ENCODE measurements at regions not wholly inside any gene's neighbourhood (a gene's known extent, or its start where the extent isn't known, plus 50 kb on each side); places are given as distances from the start of the nearest gene placed in this dataset.

GRCh38 chr2:220191737-220192136, 564.3 kb downstream of the SLC4A3 start:
- Histone ChIP-seq H3K4me2 (ENCODE audit: low read depth, low read length) (no peak overlapping the region), H4K20me1 (ENCODE audit: insufficient read depth, low read length) (no peaks in the 10 kb centered on the region), H3K4me1 (ENCODE audit: insufficient read depth, low read length) (no peaks in the 10 kb centered on the region), H3K9me3 (ENCODE audit: low read length) (peaks cover 8% of the 10 kb centered on the region), H2AFZ (ENCODE audit: low read length) (no peak overlapping the region), H3K4me3 (replicated peaks in 1 of 3; ENCODE audit: insufficient read depth in 1 of 3, low read depth in 2 of 3, low read length in 3 of 3) (no peak overlapping the region), H3K36me3 (replicated peaks in 1 of 2; ENCODE audit: control insufficient read depth in 1 of 2, insufficient read depth in 2 of 2, low read length in 2 of 2) (no peaks in the 10 kb centered on the region), H3K27me3 (ENCODE audit: control insufficient read depth in 1 of 2, insufficient read depth in 2 of 2, low read length in 2 of 2) (no peaks in the 10 kb centered on the region), H3K9ac (ENCODE audit: insufficient read depth, low read depth, low read length) (no peak overlapping the region), H3K79me2 (ENCODE audit: insufficient read depth, low read length) (no peaks in the 10 kb centered on the region), H3K27ac (ENCODE audit: extremely low read length, insufficient read depth, low read length) (no peak overlapping the region)
- in situ Hi-C loops (cut with HindIII; ENCODE audit: extremely low pct_ligation_motif_present, low pct_unique_long_range_greater_than_20kb): no loop called here
- DNase-seq (ENCODE audit: low spot score): no peak
- intact Hi-C loops (cut with micrococcal nuclease; ENCODE audit: unreplicated experiment): no loop called here
- no CpG with 5 or more reads among the region's 5 CpGs for WGBS (ENCODE audit: low lambda C conversion rate)
- no peak for TF ChIP-seq SIX4 (CRISPR knock-in tag; IDR thresholded peaks at IDR 0.05)
- FAIRE-seq: no peak
- POLR2A ChIA-PET: no interaction called here
- BruUV-seq (replicated peaks): no TSS peak
- CTCF ChIA-PET (ENCODE audit: low intra/inter-chr PET ratio, low total read pairs): no interaction called here
- ATAC-seq: no peak

- no peak for ATAC-seq
- Histone ChIP-seq H3K27ac (ENCODE audit: extremely low read length, insufficient read depth, low read length) (no peak overlapping the region), H3K4me1 (ENCODE audit: insufficient read depth, low read length) (no peaks in the 10 kb centered on the region), H3K4me2 (ENCODE audit: low read depth, low read length) (no peak overlapping the region), H3K9me3 (ENCODE audit: low read length) (peaks cover 8% of the 10 kb centered on the region), H3K79me2 (ENCODE audit: insufficient read depth, low read length) (no peaks in the 10 kb centered on the region), H3K27me3 (ENCODE audit: control insufficient read depth in 1 of 2, insufficient read depth in 2 of 2, low read length in 2 of 2) (no peaks in the 10 kb centered on the region), H3K36me3 (replicated peaks in 1 of 2; ENCODE audit: control insufficient read depth in 1 of 2, insufficient read depth in 2 of 2, low read length in 2 of 2) (no peaks in the 10 kb centered on the region), H2AFZ (ENCODE audit: low read length) (no peak overlapping the region), H3K9ac (ENCODE audit: insufficient read depth, low read depth, low read length) (no peak overlapping the region), H3K4me3 (replicated peaks in 1 of 3; ENCODE audit: insufficient read depth in 1 of 3, low read depth in 2 of 3, low read length in 3 of 3) (no peak overlapping the region), H4K20me1 (ENCODE audit: insufficient read depth, low read length) (no peaks in the 10 kb centered on the region)
- no peak for DNase-seq (ENCODE audit: low spot score)
- intact Hi-C loops (cut with micrococcal nuclease; ENCODE audit: unreplicated experiment): no loop called here
- CTCF ChIA-PET (ENCODE audit: low intra/inter-chr PET ratio, low total read pairs): no interaction called here
- WGBS (ENCODE audit: low lambda C conversion rate): 4% methylated on average over 6 of the region's 6 CpGs
- TF ChIP-seq MAFK (conservative IDR thresholded peaks at IDR 0.05 in 1 of 2, IDR thresholded peaks at IDR 0.05 in 1 of 2; ENCODE audit: low read length in 2 of 2) (no peak), HOXA3 (CRISPR knock-in tag; IDR thresholded peaks at IDR 0.05) (no peak), CENPX (CRISPR knock-in tag; IDR thresholded peaks at IDR 0.05) (no peak), PHF8 (CRISPR knock-in tag; IDR thresholded peaks at IDR 0.05) (no peak), ZNF720 (CRISPR knock-in tag; IDR thresholded peaks at IDR 0.05) (no peak)
- TF ChIP-seq, protein P1, sequence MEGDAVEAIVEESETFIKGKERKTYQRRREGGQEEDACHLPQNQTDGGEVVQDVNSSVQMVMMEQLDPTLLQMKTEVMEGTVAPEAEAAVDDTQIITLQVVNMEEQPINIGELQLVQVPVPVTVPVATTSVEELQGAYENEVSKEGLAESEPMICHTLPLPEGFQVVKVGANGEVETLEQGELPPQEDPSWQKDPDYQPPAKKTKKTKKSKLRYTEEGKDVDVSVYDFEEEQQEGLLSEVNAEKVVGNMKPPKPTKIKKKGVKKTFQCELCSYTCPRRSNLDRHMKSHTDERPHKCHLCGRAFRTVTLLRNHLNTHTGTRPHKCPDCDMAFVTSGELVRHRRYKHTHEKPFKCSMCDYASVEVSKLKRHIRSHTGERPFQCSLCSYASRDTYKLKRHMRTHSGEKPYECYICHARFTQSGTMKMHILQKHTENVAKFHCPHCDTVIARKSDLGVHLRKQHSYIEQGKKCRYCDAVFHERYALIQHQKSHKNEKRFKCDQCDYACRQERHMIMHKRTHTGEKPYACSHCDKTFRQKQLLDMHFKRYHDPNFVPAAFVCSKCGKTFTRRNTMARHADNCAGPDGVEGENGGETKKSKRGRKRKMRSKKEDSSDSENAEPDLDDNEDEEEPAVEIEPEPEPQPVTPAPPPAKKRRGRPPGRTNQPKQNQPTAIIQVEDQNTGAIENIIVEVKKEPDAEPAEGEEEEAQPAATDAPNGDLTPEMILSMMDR (CRISPR knock-in tag; IDR thresholded peaks at IDR 0.05): 0 out of 2 replicates have a peak, but pooled peaks have one; percentile 19
- TF ChIP-seq, protein P2, sequence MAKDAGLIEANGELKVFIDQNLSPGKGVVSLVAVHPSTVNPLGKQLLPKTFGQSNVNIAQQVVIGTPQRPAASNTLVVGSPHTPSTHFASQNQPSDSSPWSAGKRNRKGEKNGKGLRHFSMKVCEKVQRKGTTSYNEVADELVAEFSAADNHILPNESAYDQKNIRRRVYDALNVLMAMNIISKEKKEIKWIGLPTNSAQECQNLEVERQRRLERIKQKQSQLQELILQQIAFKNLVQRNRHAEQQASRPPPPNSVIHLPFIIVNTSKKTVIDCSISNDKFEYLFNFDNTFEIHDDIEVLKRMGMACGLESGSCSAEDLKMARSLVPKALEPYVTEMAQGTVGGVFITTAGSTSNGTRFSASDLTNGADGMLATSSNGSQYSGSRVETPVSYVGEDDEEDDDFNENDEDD (CRISPR knock-in tag; IDR thresholded peaks at IDR 0.05; ENCODE audit: borderline replicate concordance): no peak
- in situ Hi-C loops (cut with HindIII; ENCODE audit: extremely low pct_ligation_motif_present, low pct_unique_long_range_greater_than_20kb): no loop called here
- no peak for FAIRE-seq
- no TSS peak for BruUV-seq (replicated peaks)
- POLR2A ChIA-PET: no interaction called here
Observed at GRCh38 chr2:220192994-220193753, 565.7 kb downstream of the SLC4A3 start.
